OCI-LY1 (cell line): ENCODE measurements at regions not wholly inside any gene's neighbourhood (a gene's known extent, or its start where the extent isn't known, plus 50 kb on each side); places are given as distances from the start of the nearest gene placed in this dataset.

Source experiments
- H2AFZ ChIP-seq: fragments of 200-600 bp; sonication (generic), shearing (Covaris generic); 2 replicates; pipeline ENCODE4 v1.6.0; 2014; ENCODE audit warnings: antibody characterized with exemption, mild to moderate bottlenecking, low read length
- H3F3A ChIP-seq: fragments of 200-600 bp; sonication (generic), shearing (Covaris generic); 2 replicates; pipeline ENCODE4 v1.6.0; 2014; ENCODE audit warnings: mild to moderate bottlenecking, antibody characterized with exemption, low read length, moderate library complexity; ENCODE audit not compliant: insufficient read depth
- H3K27ac ChIP-seq: fragments of 200-600 bp; sonication (generic); 2 replicates; pipeline ENCODE4 v1.5.1; 2014; ENCODE audit warnings: low read length, mixed run types, mild to moderate bottlenecking, low read depth; ENCODE audit not compliant: poor library complexity, severe bottlenecking
- H3K27me3 ChIP-seq: fragments of 200-600 bp; sonication (generic); 2 replicates; pipeline ENCODE4 v1.6.0; 2014; ENCODE audit warnings: antibody characterized with exemption, mild to moderate bottlenecking, low read length, moderate library complexity; ENCODE audit not compliant: insufficient read depth
- H3K36me3 ChIP-seq: fragments of 200-600 bp; sonication (generic); 2 replicates; pipeline ENCODE4 v1.6.1; 2014; ENCODE audit warnings: mild to moderate bottlenecking, antibody characterized with exemption, low read length, moderate library complexity, mixed read lengths; ENCODE audit not compliant: insufficient read depth
- H3K4me1 ChIP-seq: fragments of 200-600 bp; sonication (generic); 2 replicates; pipeline ENCODE4 v1.5.1; 2014; ENCODE audit warnings: mild to moderate bottlenecking, low read length, moderate library complexity; ENCODE audit not compliant: insufficient read depth, severe bottlenecking
- H3K4me2 ChIP-seq: fragments of 200-600 bp; sonication (generic), shearing (Covaris generic); 2 replicates; pipeline ENCODE4 v1.6.1; 2014; ENCODE audit warnings: low read length
- H3K4me3 ChIP-seq: fragments of 200-600 bp; sonication (generic); 2 replicates; pipeline ENCODE4 v1.5.1; 2014; ENCODE audit warnings: low read length, low read depth, mild to moderate bottlenecking, mixed read lengths; ENCODE audit not compliant: poor library complexity, severe bottlenecking
- H3K79me2 ChIP-seq: fragments of 200-600 bp; shearing (Covaris generic); 2 replicates; pipeline ENCODE4 v1.6.1; 2016; ENCODE audit warnings: mixed run types, low read length, mixed read lengths; ENCODE audit not compliant: insufficient read depth
- H3K9ac ChIP-seq: fragments of 200-600 bp; sonication (generic), shearing (Covaris generic); 2 replicates; pipeline ENCODE4 v1.6.1; 2014; ENCODE audit warnings: mild to moderate bottlenecking, low read length, mixed read lengths
- H3K9me2 ChIP-seq: fragments of 200-600 bp; sonication (generic), shearing (Covaris generic); 2 replicates; pipeline ENCODE4 v1.6.1; 2014; ENCODE audit warnings: low read depth, mild to moderate bottlenecking, low read length, mixed read lengths
- H3K9me3 ChIP-seq: fragments of 200-600 bp; shearing (Covaris generic); 2 replicates; pipeline ENCODE4 v1.6.1; 2014; ENCODE audit warnings: low read length, mixed read lengths
- H4K20me1 ChIP-seq: fragments of 200-600 bp; sonication (generic), shearing (Covaris generic); 2 replicates; pipeline ENCODE4 v1.6.0; 2016; ENCODE audit warnings: mild to moderate bottlenecking, low read length; ENCODE audit not compliant: insufficient read depth
- CTCF ChIP-seq: fragments of 200-600 bp; sonication (generic), shearing (Covaris generic); IDR thresholded peaks from 2 replicates; pipeline ENCODE4 v1.5.1; 2017; ENCODE audit warnings: mild to moderate bottlenecking, antibody characterized with exemption, low read length, moderate library complexity, mixed read lengths
- EZH2 ChIP-seq: fragments of 200-600 bp; sonication (generic), shearing (Covaris generic); IDR thresholded peaks from 2 replicates; pipeline ENCODE4 v1.8.0; 2017; ENCODE audit warnings: borderline replicate concordance, mixed run types, mild to moderate bottlenecking, antibody characterized with exemption, low read length, moderate library complexity, mixed read lengths

DNA sequence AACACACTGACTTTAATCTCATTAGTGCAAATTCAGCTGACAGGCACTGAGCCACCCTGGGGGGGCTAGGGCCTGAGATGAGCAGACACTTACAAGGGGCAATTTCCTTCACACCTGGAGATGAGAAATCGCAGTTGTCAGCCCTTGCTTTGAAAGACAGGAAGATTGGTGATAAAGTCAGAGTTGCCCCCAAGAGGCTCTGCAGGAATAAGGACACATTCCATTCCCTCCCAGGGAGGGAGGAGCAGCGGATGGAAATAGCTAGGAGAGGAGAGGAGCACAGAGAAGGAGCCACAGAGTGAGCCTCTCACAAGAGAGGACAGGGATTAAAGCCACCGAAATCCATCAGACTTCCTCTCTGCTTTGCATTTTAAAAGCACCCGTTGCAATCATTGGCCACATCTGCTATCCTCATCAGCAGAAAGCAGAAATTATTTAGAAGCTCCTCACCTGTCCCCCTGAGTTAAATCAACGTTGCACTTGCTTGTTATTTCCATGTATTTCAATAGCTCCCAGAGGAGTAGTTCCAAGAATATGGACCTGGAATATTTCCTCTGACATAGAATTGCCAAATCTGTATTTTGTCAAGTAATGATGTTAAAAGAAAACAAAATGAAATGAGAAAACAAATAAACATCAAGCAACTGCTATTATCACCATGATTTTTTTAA, 213.7 kb downstream of the BARX2 start:
- H2AFZ ChIP-seq: no peak overlapping the region
- no peaks in the 10 kb centered on the region for H3K79me2 ChIP-seq
- H3K4me1 ChIP-seq: no peaks in the 10 kb centered on the region
- H3F3A ChIP-seq: no peaks in the 10 kb centered on the region
- no peaks in the 10 kb centered on the region for H4K20me1 ChIP-seq
- no peaks in the 10 kb centered on the region for H3K9me3 ChIP-seq
- no peak overlapping the region for H3K27ac ChIP-seq
- H3K4me3 ChIP-seq: no peak overlapping the region
- no peaks in the 10 kb centered on the region for H3K36me3 ChIP-seq
- no peaks in the 10 kb centered on the region for H3K9me2 ChIP-seq
- no peaks in the 10 kb centered on the region for H3K27me3 ChIP-seq
- no peak for TF ChIP-seq CTCF
- TF ChIP-seq EZH2: no peak
- no peak overlapping the region for H3K4me2 ChIP-seq
- no peak overlapping the region for H3K9ac ChIP-seq

GRCh38 chr11:129590030-129590752, 214.5 kb downstream of the BARX2 start:
- H3K9ac ChIP-seq: no peak overlapping the region
- no peak overlapping the region for H2AFZ ChIP-seq
- no peaks in the 10 kb centered on the region for H4K20me1 ChIP-seq
- H3K4me3 ChIP-seq: no peak overlapping the region
- no peaks in the 10 kb centered on the region for H3K36me3 ChIP-seq
- no peaks in the 10 kb centered on the region for H3K79me2 ChIP-seq
- H3F3A ChIP-seq: no peaks in the 10 kb centered on the region
- no peaks in the 10 kb centered on the region for H3K4me1 ChIP-seq
- no peak overlapping the region for H3K4me2 ChIP-seq
- H3K9me2 ChIP-seq: no peaks in the 10 kb centered on the region
- H3K27ac ChIP-seq: no peak overlapping the region
- no peaks in the 10 kb centered on the region for H3K9me3 ChIP-seq
- no peaks in the 10 kb centered on the region for H3K27me3 ChIP-seq
- TF ChIP-seq EZH2: no peak
- no peak for TF ChIP-seq CTCF

DNA sequence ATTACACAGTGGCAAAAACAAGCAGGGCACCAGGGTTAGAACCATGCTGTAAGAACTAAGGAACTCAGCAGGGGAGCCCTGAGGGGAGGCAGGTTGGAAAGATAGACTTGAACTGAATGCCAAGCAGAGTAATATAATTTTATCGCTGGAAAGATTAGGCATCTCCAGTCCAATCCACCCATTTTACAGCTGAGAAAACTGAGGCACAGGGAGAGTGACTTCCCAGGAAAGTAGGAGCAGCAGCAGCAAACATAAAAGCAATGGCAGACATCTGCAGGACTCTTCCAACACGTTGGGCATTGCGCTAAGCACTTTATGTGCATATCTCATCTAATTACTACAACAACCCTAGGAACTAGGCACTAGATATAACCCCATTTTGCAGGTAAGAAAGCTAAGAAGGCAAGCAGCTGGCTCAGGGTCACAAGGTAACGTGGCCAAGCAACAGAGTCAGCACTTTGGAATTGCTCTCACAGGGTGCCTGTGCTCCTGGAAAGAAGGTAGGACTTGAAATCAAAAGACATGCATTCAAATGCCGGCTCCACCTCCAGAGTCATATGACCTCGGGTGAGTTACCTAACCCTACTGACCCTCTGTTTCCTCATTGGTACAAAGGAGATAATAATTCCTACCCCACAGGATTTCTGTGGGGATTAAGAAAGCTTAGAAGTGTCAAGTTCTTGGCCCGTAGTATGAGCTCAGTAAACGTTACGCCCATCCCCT, 215.3 kb downstream of the BARX2 start:
- Histone ChIP-seq H3K4me3 (no peak overlapping the region), H3K27me3 (no peaks in the 10 kb centered on the region)

More for the DNA sequence above, 215.3 kb downstream of the BARX2 start:
- no peak for TF ChIP-seq CTCF
- no peak for TF ChIP-seq EZH2
- H3K4me1 ChIP-seq: no peaks in the 10 kb centered on the region
- H2AFZ ChIP-seq: no peak overlapping the region
- no peaks in the 10 kb centered on the region for H3K36me3 ChIP-seq
- no peaks in the 10 kb centered on the region for H3K9me2 ChIP-seq
- no peaks in the 10 kb centered on the region for H4K20me1 ChIP-seq
- no peak overlapping the region for H3K4me2 ChIP-seq
- no peak overlapping the region for H3K9ac ChIP-seq
- no peaks in the 10 kb centered on the region for H3K79me2 ChIP-seq
- H3K27ac ChIP-seq: no peak overlapping the region
- H3F3A ChIP-seq: no peaks in the 10 kb centered on the region
- H3K9me3 ChIP-seq: no peaks in the 10 kb centered on the region
